ENCODE measurements at regions not wholly inside any gene's neighbourhood (a gene's known extent, or its start where the extent isn't known, plus 50 kb on each side); places are given as distances from the start of the nearest gene placed in this dataset.

GRCh38 chr13:62088165-62088564 lies 672.5 kb upstream of the PCDH20 start:
- peak; percentile 15 for DNase-seq

GRCh38 chr13:62087124-62087523 lies 671.5 kb upstream of the PCDH20 start:
- DNase-seq = peak; percentile 6

GRCh38 chr13:62085337-62086229 lies 669.9 kb upstream of the PCDH20 start:
- DNase-seq = no peak

DNA sequence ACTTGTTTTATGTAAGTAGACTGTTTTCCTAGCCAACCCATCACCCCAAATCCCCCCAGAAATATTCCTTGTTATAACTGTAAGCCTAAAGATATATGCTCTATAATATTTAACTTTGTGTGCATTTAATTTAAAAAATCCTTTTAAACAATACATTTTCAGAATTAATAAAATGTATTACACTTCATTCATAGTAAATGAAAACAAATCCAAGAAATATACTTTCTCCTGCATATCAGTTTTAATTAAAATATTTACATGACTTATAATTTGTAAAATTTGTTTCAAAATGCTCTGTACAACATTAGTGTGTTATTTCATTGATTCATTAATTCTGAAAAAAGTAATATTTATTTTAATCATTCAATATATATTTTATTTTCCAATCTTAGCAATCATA lies 669.1 kb upstream of the PCDH20 start:
- DNase-seq = no peak

GRCh38 chr13:62067821-62068220 lies 652.2 kb upstream of the PCDH20 start:
- no peak for DNase-seq

DNA sequence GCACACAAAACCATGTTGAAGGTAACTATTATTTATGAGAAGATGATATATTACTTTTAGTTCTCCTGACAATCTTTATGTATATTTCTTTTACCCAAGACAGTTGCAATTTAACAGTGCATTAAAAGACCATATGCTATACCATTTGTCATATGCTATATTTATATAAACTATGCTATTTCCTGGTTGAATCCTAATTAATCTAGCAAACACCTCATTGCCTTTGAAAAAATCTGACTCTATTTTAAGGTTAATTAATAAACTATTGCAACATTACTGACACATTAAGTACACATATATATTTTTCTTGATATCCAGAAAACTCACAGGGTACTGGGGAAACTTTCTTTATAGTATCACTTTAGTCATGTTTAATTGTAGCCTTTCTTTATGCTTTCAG lies 649.4 kb upstream of the PCDH20 start:
- no peak for DNase-seq

DNA sequence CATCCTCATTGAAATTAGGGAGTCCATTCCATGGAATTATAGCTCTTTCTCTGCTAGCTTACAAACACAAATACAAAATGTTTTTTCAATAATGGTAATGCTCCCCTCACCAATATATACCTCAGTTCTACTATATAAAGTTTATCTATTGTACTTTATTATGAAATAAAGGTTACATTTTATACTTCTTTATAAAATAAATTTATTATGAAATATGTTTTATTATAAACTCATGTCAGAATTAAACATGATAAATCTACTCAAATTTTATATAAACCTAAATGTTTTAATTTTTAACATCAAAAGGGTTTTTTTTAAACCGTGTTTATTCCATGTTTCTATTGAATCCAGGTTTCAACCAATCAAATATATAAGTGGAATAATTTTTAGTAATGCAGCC lies 646.1 kb upstream of the PCDH20 start:
- DNase-seq = no peak

- no peak for DNase-seq
Observed at GRCh38 chr13:62060570-62060969, 644.9 kb upstream of the PCDH20 start.

- DNase-seq = no peak
Observed at GRCh38 chr13:62057286-62057685, 641.6 kb upstream of the PCDH20 start.

- DNase-seq = no peak
Observed at GRCh38 chr13:62049992-62050391, 634.3 kb upstream of the PCDH20 start.

GRCh38 chr13:62046512-62046911 lies 630.9 kb upstream of the PCDH20 start:
- no peak for DNase-seq

DNA sequence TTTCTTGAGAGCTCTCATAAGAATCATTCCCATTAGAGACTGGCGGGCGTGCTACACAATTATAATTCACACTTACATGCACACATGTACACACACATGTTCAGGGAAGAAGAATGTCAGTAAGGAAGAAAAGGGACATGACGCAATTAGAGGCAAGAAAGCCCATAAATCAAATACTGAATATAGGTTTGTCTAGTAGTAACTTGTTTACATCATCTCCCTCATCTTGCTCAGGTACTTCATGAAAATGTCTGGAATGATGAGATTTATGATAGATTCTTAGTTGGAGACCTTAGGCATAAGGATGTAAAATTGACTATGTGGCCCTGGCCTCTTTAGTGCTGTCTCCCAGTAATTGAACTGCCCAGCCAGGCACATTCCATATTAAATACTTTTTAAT lies 628.0 kb upstream of the PCDH20 start:
- no peak for DNase-seq

- peak; percentile 25 for DNase-seq
Observed at GRCh38 chr13:62040806-62041205, 625.2 kb upstream of the PCDH20 start.

DNA sequence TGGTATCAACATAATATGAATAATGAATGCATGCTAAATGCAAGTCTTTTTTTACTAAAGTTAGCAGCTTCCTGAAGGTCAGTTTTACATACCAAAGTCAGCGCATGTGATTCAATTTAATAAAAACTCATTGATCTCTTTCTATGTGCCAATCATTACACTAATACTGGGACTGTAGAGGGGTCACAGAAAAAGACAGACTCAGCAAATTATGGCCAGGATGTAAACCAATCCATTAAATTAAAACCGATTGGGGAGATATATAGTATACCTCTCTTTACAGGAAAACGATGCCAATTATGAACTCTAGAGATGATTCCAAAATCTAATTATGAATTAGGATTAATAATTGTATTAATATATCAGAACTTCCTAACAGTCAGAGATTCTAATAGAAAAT lies 624.4 kb upstream of the PCDH20 start:
- no peak for DNase-seq

- DNase-seq = no peak
Observed at GRCh38 chr13:62038214-62038613, 622.6 kb upstream of the PCDH20 start.

DNA sequence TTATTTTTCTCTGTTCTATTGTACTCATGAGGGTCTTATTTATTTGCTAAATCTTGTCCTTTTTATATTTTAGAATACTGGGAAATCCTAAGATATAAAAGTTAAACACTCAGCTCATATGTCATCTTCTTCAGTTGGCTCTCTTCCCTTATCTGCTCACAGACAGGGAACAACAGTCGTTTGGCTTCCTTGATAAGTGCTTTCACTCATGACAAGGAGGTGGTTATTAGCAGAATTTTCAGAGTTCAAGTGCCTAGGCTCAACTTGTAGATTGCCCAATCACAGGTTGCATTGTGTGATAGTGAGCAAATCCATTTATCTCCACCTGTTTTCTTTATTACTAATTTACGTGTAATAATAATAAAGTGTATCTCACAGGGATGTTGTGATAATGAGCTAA lies 620.3 kb upstream of the PCDH20 start:
- no peak for DNase-seq

GRCh38 chr13:62033934-62034333 lies 618.3 kb upstream of the PCDH20 start:
- DNase-seq = no peak

GRCh38 chr13:62022369-62022768 lies 606.7 kb upstream of the PCDH20 start:
- DNase-seq = no peak

GRCh38 chr13:62019858-62020257 lies 604.2 kb upstream of the PCDH20 start:
- no peak for DNase-seq

DNA sequence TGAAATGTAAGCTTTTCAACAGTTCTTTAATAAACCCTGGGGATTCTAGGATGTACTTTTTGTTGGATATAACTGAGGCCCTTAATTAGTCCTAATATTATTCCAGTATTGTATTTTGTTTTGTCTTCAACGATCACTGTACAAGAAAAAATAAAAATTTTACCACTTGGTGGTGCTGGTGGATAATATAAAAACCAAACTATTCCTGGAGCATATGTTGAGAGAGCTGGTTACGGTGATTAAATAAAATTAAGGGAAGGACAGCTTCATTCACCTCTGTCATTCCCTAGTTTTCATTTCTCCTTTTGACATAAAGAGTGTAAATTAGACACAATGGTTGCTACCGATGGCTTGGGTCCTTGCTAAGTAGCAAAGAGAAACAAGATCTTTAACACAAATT lies 598.6 kb upstream of the PCDH20 start:
- peak; percentile 35 for DNase-seq

DNA sequence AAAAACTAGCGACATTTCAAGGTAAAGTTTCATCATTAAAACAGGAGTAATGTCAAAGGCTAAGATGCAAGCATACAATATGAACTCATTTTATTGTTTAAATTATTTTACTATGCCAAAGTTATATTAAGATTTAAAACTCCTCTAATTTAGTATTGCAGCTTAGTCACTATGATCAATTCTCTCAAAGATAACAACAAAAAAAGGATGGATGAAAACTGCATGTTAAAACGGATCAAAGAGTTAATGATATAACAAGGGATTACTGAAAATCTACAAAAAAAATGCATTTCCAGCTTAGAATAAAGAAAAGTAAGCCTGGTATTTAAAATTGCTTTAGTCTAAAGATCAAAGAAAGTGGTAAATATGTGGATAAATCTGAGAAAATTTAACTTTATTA lies 587.8 kb upstream of the PCDH20 start:
- no peak for DNase-seq

DNA sequence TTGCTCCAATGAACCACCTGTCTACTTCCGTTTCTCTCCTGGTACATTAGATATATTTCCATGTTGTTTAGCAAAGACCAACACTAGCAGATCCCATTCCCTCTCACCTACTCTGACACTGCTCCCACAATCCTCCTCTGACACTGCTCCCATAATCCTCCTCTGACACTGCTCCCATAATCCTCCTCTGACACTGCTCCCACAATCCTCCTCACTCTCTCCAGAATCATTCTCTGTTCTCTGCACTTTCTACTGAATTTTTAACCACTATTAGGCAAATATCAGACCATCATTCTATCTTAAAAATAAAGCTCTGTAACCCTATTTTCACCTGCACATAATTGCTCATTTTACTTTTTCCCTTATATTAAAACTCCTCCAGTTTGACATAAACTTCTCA lies 578.5 kb upstream of the PCDH20 start:
- DNase-seq = no peak

- DNase-seq = no peak
Observed at GRCh38 chr13:61989978-61990377, 574.3 kb upstream of the PCDH20 start.

GRCh38 chr13:61988810-61989209 lies 573.2 kb upstream of the PCDH20 start:
- DNase-seq = no peak

DNA sequence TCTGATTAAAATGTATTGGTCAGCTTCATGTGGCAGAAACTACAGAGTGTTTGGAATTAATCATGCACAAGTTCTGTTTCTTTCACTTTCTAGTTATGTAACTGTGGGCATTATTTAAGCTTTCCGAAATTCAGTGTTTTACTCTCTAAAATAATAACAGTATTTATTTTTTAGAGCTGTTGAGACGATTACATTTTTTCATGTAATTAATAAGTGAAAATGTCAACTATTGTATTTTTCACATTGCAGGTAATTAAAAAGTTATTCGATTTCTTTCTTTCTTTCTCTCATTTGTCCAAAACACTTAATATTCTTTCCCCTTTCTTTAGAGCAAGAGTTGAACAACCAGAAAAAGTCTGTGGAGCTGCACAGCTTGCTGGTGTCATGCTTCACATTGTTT lies 559.4 kb upstream of the PCDH20 start:
- DNase-seq = no peak

Data from DMS153 (cell line).